HG02840 (cell line): ENCODE measurements at regions not wholly inside any gene's neighbourhood (a gene's known extent, or its start where the extent isn't known, plus 50 kb on each side); places are given as distances from the start of the nearest gene placed in this dataset.

ENCODE experiments used
- ATAC-seq: cut with Tn5 transposase; IDR thresholded peaks from one replicate; pipeline ENCODE4 v1.9.1; 2021; ENCODE audit warnings: mild to moderate bottlenecking, moderate library complexity, moderate number of reproducible peaks; ENCODE audit not compliant: unreplicated experiment, low FRiP score

GRCh38 chr10:2145926-2146478, 408.7 kb upstream of the ADARB2 start:
- no peak for ATAC-seq

GRCh38 chr10:2145491-2145890, 408.2 kb upstream of the ADARB2 start:
- ATAC-seq, result no peak

GRCh38 chr10:2144584-2144983, 407.3 kb upstream of the ADARB2 start:
- no peak for ATAC-seq

GRCh38 chr10:2143213-2143835, 406.0 kb upstream of the ADARB2 start:
- ATAC-seq, result no peak

GRCh38 chr10:2139746-2140145, 402.4 kb upstream of the ADARB2 start:
- no peak for ATAC-seq

- no peak for ATAC-seq
These were observed 400.3 kb upstream of the ADARB2 start for GRCh38 chr10:2137549-2138174.

GRCh38 chr10:2130705-2131305, 393.5 kb upstream of the ADARB2 start:
- ATAC-seq, result no peak

- ATAC-seq, result no peak
These were observed 391.7 kb upstream of the ADARB2 start for GRCh38 chr10:2128991-2129390.

- no peak for ATAC-seq
These were observed 386.8 kb upstream of the ADARB2 start for GRCh38 chr10:2124135-2124534.

- ATAC-seq, result no peak
These were observed 385.3 kb upstream of the ADARB2 start for GRCh38 chr10:2122431-2123124.

GRCh38 chr10:2121929-2122328, 384.6 kb upstream of the ADARB2 start:
- no peak for ATAC-seq

- ATAC-seq, result no peak
These were observed 384.0 kb upstream of the ADARB2 start for GRCh38 chr10:2121315-2121714.

GRCh38 chr10:2120746-2121145, 383.4 kb upstream of the ADARB2 start:
- no peak for ATAC-seq

GRCh38 chr10:2119316-2119715, 382.0 kb upstream of the ADARB2 start:
- ATAC-seq, result no peak

GRCh38 chr10:2118201-2118600, 380.9 kb upstream of the ADARB2 start:
- no peak for ATAC-seq

GRCh38 chr10:2117641-2118040, 380.3 kb upstream of the ADARB2 start:
- no peak for ATAC-seq

GRCh38 chr10:2111965-2112364, 374.6 kb upstream of the ADARB2 start:
- ATAC-seq, result no peak

- no peak for ATAC-seq
These were observed 371.2 kb upstream of the ADARB2 start for GRCh38 chr10:2108496-2108895.

GRCh38 chr10:2106641-2107040, 369.3 kb upstream of the ADARB2 start:
- ATAC-seq, result no peak

- no peak for ATAC-seq
These were observed 362.0 kb upstream of the ADARB2 start for GRCh38 chr10:2099321-2099720.

- no peak for ATAC-seq
These were observed 360.6 kb upstream of the ADARB2 start for GRCh38 chr10:2097937-2098336.
